Loucy (cell line): ENCODE measurements at regions not wholly inside any gene's neighbourhood (a gene's known extent, or its start where the extent isn't known, plus 50 kb on each side); places are given as distances from the start of the nearest gene placed in this dataset.
"Not testable (repeated sequence)": the region's sequence is repeated elsewhere in the genome, so short reads cannot be mapped to it uniquely, and the experiment has no call there.

ENCODE experiments used
- H2AFZ ChIP-seq: fragments of 200-600 bp; sonication (generic); 2 replicates; pipeline ENCODE4 v1.6.0; 2016; ENCODE audit warnings: antibody characterized with exemption, mild to moderate bottlenecking, low read length, moderate library complexity
- H3F3A ChIP-seq: fragments of 200-600 bp; 2 replicates; pipeline ENCODE4 v1.6.0; 2016; ENCODE audit warnings: antibody characterized with exemption, low read depth, mild to moderate bottlenecking
- H3K27me3 ChIP-seq: fragments of 200-600 bp; sonication (generic); 2 replicates; pipeline ENCODE4 v1.6.1; 2014; ENCODE audit warnings: low read length, mild to moderate bottlenecking; ENCODE audit not compliant: insufficient read depth, poor library complexity, severe bottlenecking
- H3K36me3 ChIP-seq: fragments of 200-600 bp; sonication (generic); 2 replicates; pipeline ENCODE4 v1.6.1; 2016; ENCODE audit warnings: low read length; ENCODE audit not compliant: insufficient read depth
- H3K4me1 ChIP-seq: fragments of 200-600 bp; sonication (generic); 2 replicates; pipeline ENCODE4 v1.5.1; 2014; ENCODE audit warnings: low read length, mild to moderate bottlenecking; ENCODE audit not compliant: insufficient read depth, poor library complexity, severe bottlenecking
- H3K4me2 ChIP-seq: fragments of 200-600 bp; sonication (generic); 2 replicates; pipeline ENCODE4 v1.6.0; 2014; ENCODE audit warnings: antibody characterized with exemption, low read length, low read depth, mild to moderate bottlenecking; ENCODE audit not compliant: poor library complexity, severe bottlenecking
- H3K4me3 ChIP-seq: fragments of 200-600 bp; sonication (generic); 2 replicates; pipeline ENCODE4 v1.5.1; 2014; ENCODE audit warnings: low read length, mild to moderate bottlenecking, mixed read lengths; ENCODE audit not compliant: poor library complexity, severe bottlenecking
- H3K79me2 ChIP-seq: fragments of 200-600 bp; sonication (generic); 2 replicates; pipeline ENCODE4 v1.6.1; 2014; ENCODE audit warnings: low read length; ENCODE audit not compliant: insufficient read depth
- H3K9ac ChIP-seq: fragments of 200-600 bp; sonication (generic); 2 replicates; pipeline ENCODE4 v1.6.0; 2014; ENCODE audit warnings: mild to moderate bottlenecking, low read depth, low read length, moderate library complexity; ENCODE audit not compliant: poor library complexity, severe bottlenecking
- H3K9me2 ChIP-seq: fragments of 200-600 bp; sonication (generic); replicated peaks from 2 replicates; pipeline ENCODE4 v1.6.1; 2016; ENCODE audit warnings: low read depth, low read length, mixed read lengths
- H3K9me3 ChIP-seq: fragments of 200-600 bp; sonication (generic); 2 replicates; pipeline ENCODE4 v1.6.1; 2014; ENCODE audit warnings: mild to moderate bottlenecking, antibody characterized with exemption, low read length, low read depth; ENCODE audit not compliant: insufficient read depth
- H4K20me1 ChIP-seq: fragments of 200-600 bp; sonication (generic); 2 replicates; pipeline ENCODE4 v1.6.0; 2014; ENCODE audit warnings: antibody characterized with exemption, low read length, mild to moderate bottlenecking; ENCODE audit not compliant: insufficient read depth, poor library complexity, severe bottlenecking
- CTCF ChIP-seq: fragments of 200-600 bp; sonication (generic); conservative IDR thresholded peaks from 2 replicates; pipeline ENCODE4 v1.5.1; 2014; ENCODE audit warnings: mild to moderate bottlenecking, antibody characterized with exemption, low read length
- EZH2phosphoT487 ChIP-seq: fragments of 200-600 bp; IDR thresholded peaks from 2 replicates; pipeline ENCODE4 v1.6.1; 2018; ENCODE audit warnings: antibody characterized with exemption, mild to moderate bottlenecking, moderate library complexity, borderline replicate concordance

DNA sequence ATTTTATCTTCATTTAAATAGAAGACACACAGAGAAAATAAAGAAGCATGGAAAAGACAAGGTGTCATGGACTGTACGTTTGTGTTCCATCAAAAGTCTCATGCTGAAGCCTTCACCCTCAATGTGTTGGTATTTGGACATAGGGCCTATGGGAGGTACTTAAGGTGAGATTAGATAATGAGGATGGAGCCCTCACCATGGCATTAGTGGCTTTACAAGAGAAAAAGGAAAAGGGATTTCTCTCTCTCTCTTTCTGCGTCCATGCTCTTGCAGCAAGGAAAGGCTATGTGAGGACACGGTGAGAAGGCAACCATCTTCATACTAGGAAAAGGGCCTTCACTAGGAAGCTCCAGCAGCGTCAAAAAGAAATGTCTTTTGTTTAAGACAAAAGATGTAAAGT is 797.0 kb upstream of the CDH10 start:
- TF ChIP-seq CTCF (no peak), EZH2phosphoT487 (no peak)
- Histone ChIP-seq H2AFZ (no peak overlapping the region), H3K36me3 (no peaks in the 10 kb centered on the region), H3K9me2 (no peaks in the 10 kb centered on the region), H3K4me3 (no peak overlapping the region), H3K27me3 (no peaks in the 10 kb centered on the region), H3K9ac (no peak overlapping the region), H3F3A (no peaks in the 10 kb centered on the region), H3K4me1 (no peaks in the 10 kb centered on the region), H4K20me1 (no peaks in the 10 kb centered on the region), H3K79me2 (no peaks in the 10 kb centered on the region), H3K4me2 (no peak overlapping the region), H3K9me3 (no peaks in the 10 kb centered on the region)

DNA sequence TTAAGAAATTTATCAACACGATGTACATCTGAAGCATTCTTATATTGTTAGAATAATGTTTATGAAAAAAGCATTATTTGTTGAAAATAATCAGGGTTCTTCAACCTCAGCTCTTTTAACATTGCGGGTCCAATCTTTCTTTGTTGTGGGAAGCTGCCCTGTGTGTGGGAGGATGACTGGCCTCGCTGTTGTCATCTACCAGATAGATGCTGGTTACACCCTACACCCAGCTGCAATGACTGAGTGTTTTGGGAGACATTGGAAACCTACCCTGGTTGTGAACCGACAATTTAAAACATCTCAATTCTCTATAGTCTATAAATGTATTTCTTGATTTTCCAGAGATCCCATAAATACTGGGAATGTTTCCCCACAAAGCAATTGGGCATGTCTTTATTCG is 794.2 kb upstream of the CDH10 start:
- H4K20me1 ChIP-seq, result no peaks in the 10 kb centered on the region
- H3K9me2 ChIP-seq, result no peaks in the 10 kb centered on the region
- no peaks in the 10 kb centered on the region for H3K79me2 ChIP-seq
- H3K36me3 ChIP-seq, result no peaks in the 10 kb centered on the region
- H2AFZ ChIP-seq, result no peak overlapping the region
- H3K9me3 ChIP-seq, result no peaks in the 10 kb centered on the region
- TF ChIP-seq CTCF (no peak), EZH2phosphoT487 (no peak)
- no peaks in the 10 kb centered on the region for H3K4me1 ChIP-seq
- H3K27me3 ChIP-seq, result no peaks in the 10 kb centered on the region
- no peaks in the 10 kb centered on the region for H3F3A ChIP-seq
- H3K9ac ChIP-seq, result no peak overlapping the region
- H3K4me3 ChIP-seq, result no peak overlapping the region
- no peak overlapping the region for H3K4me2 ChIP-seq

GRCh38 chr5:25438375-25438774 is 793.6 kb upstream of the CDH10 start:
- H3K79me2 ChIP-seq, H3K36me3 ChIP-seq, H3K4me3 ChIP-seq, H3K9me2 ChIP-seq, H4K20me1 ChIP-seq, H3F3A ChIP-seq, H3K4me1 ChIP-seq, H3K9me3 ChIP-seq, H2AFZ ChIP-seq, H3K4me2 ChIP-seq, H3K9ac ChIP-seq, H3K27me3 ChIP-seq: not testable (repeated sequence)

- Histone ChIP-seq H2AFZ (no peak overlapping the region), H3K4me1 (no peaks in the 10 kb centered on the region), H3F3A (no peaks in the 10 kb centered on the region), H3K9me3 (no peaks in the 10 kb centered on the region), H3K4me2 (no peak overlapping the region), H3K4me3 (no peak overlapping the region), H3K79me2 (no peaks in the 10 kb centered on the region), H3K9ac (no peak overlapping the region), H4K20me1 (no peaks in the 10 kb centered on the region), H3K27me3 (no peaks in the 10 kb centered on the region), H3K36me3 (no peaks in the 10 kb centered on the region), H3K9me2 (no peaks in the 10 kb centered on the region)
- TF ChIP-seq CTCF (no peak), EZH2phosphoT487 (no peak)
Observed at GRCh38 chr5:25436452-25436851, 791.7 kb upstream of the CDH10 start.
